ENCODE measurements at regions not wholly inside any gene's neighbourhood (a gene's known extent, or its start where the extent isn't known, plus 50 kb on each side); places are given as distances from the start of the nearest gene placed in this dataset.

DNA sequence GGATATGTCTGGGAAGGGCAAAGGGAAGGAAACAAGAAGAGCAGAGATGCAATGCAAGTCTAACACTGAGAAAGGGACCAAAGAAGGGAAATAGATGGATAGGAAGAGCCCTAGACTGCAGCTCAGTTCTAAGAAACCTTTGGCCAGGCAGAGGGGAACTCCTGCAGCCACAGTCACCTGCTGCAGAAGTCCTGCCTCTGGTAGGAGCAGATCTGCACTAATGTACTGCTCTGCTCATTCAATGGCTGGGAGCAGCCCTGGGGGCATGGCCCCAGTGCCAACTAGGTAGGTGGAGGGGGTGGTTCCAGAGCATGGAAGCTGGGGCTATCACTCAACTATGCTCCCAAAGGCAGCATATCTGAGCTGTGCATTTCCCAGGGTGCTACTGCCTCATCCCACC is 388.9 kb downstream of the PCNX1 start:
- CTCF ChIA-PET = interaction anchor here (1.0 kb wide), 1 partner anchor 457 kb away, joined by 3 read pairs; no protein-coding TSS in a partner anchor
- H3K36me3 ChIP-seq (ENCODE audit: control insufficient read depth in 2 of 2, extremely low read depth in 1 of 2, insufficient read depth in 2 of 2, low read length in 2 of 2) = no peaks in the 10 kb centered on the region
- H3K9me1 ChIP-seq (replicated peaks; ENCODE audit: control insufficient read depth, extremely low read depth, insufficient read depth, low read length) = no peaks in the 10 kb centered on the region
- POLR2A ChIA-PET = no interaction called here
- no peak overlapping the region for H3K4me2 ChIP-seq (ENCODE audit: insufficient read depth, low read length)
- DNase-seq (ENCODE audit: low read depth, low spot score) = no peak
- H3K4me3 ChIP-seq (replicated peaks in 1 of 3; ENCODE audit: insufficient read depth in 1 of 3, low read depth in 1 of 3, low read length in 3 of 3) = no peak overlapping the region
- dilution Hi-C loops (cut with MboI; ENCODE audit: extremely low pct_ligation_motif_present, low sequenced_read_pairs) (no loop called here), intact Hi-C loops (cut with micrococcal nuclease) (no loop called here)
- BruUV-seq (replicated peaks) = no TSS peak
- no peaks in the 10 kb centered on the region for H4K20me1 ChIP-seq (replicated peaks; ENCODE audit: control insufficient read depth, extremely low read depth, insufficient read depth, low read length)
- no peak overlapping the region for H2AFZ ChIP-seq (ENCODE audit: low read depth, low read length)
- TF ChIP-seq GATA2 (IDR thresholded peaks at IDR 0.05; ENCODE audit: insufficient read depth, insufficient read length, low read depth, low read length) = no peak
- TF ChIP-seq, protein P1, sequence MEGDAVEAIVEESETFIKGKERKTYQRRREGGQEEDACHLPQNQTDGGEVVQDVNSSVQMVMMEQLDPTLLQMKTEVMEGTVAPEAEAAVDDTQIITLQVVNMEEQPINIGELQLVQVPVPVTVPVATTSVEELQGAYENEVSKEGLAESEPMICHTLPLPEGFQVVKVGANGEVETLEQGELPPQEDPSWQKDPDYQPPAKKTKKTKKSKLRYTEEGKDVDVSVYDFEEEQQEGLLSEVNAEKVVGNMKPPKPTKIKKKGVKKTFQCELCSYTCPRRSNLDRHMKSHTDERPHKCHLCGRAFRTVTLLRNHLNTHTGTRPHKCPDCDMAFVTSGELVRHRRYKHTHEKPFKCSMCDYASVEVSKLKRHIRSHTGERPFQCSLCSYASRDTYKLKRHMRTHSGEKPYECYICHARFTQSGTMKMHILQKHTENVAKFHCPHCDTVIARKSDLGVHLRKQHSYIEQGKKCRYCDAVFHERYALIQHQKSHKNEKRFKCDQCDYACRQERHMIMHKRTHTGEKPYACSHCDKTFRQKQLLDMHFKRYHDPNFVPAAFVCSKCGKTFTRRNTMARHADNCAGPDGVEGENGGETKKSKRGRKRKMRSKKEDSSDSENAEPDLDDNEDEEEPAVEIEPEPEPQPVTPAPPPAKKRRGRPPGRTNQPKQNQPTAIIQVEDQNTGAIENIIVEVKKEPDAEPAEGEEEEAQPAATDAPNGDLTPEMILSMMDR (IDR thresholded peaks at IDR 0.05; ENCODE audit: extremely low read depth in 1 of 2, insufficient read depth in 1 of 2, low read depth in 1 of 2, low read length in 2 of 2) = no peak
- TF ChIP-seq JUN (IDR thresholded peaks at IDR 0.05; ENCODE audit: borderline replicate concordance, insufficient read depth, insufficient read length, low read depth) = no peak
- TF ChIP-seq, protein P2, sequence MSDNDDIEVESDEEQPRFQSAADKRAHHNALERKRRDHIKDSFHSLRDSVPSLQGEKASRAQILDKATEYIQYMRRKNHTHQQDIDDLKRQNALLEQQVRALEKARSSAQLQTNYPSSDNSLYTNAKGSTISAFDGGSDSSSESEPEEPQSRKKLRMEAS (IDR thresholded peaks at IDR 0.05; ENCODE audit: insufficient read depth, insufficient read length) = no peak
- no peak for TF ChIP-seq EZH2 (IDR thresholded peaks at IDR 0.05; ENCODE audit: borderline replicate concordance, low read depth, low read length, severe bottlenecking)
- no peak for TF ChIP-seq POLR2AphosphoS5 (IDR thresholded peaks at IDR 0.05; ENCODE audit: insufficient read depth, low read depth, low read length)
- TF ChIP-seq POLR2A (IDR thresholded peaks at IDR 0.05; ENCODE audit: low read depth, low read length) = no peak
- no peak for TF ChIP-seq MYC (IDR thresholded peaks at IDR 0.05; ENCODE audit: low read depth, low read length)
- TF ChIP-seq FOS (IDR thresholded peaks at IDR 0.05; ENCODE audit: borderline replicate concordance, insufficient read depth, low read length) = no peak
- no peaks in the 10 kb centered on the region for H3K79me2 ChIP-seq (ENCODE audit: control insufficient read depth, insufficient read depth, low read length)
- no peak overlapping the region for H3K27ac ChIP-seq (ENCODE audit: insufficient read depth, low read depth, low read length)
- H3K9ac ChIP-seq (replicated peaks; ENCODE audit: extremely low read depth, insufficient read depth, low read length) = no peak overlapping the region
- FAIRE-seq = no peak
- H3K4me1 ChIP-seq (ENCODE audit: control insufficient read depth, extremely low read depth, insufficient read depth, low read length) = no peaks in the 10 kb centered on the region
- H3K27me3 ChIP-seq (ENCODE audit: control insufficient read depth in 2 of 2, insufficient read depth in 2 of 2, low read length in 2 of 2) = no peaks in the 10 kb centered on the region
- H3K9me3 ChIP-seq (replicated peaks; ENCODE audit: control insufficient read depth, insufficient read depth, low read length) = no peaks in the 10 kb centered on the region
